NK-92 (cell line): ENCODE measurements at regions not wholly inside any gene's neighbourhood (a gene's known extent, or its start where the extent isn't known, plus 50 kb on each side); places are given as distances from the start of the nearest gene placed in this dataset.
"Not testable (repeated sequence)": the region's sequence is repeated elsewhere in the genome, so short reads cannot be mapped to it uniquely, and the experiment has no call there.

ENCODE experiments used
- DNase-seq: peaks from one replicate; lab custom pipeline; 2025; ENCODE audit not compliant: unreplicated experiment; lab: John Stamatoyannopoulos, UW

DNA sequence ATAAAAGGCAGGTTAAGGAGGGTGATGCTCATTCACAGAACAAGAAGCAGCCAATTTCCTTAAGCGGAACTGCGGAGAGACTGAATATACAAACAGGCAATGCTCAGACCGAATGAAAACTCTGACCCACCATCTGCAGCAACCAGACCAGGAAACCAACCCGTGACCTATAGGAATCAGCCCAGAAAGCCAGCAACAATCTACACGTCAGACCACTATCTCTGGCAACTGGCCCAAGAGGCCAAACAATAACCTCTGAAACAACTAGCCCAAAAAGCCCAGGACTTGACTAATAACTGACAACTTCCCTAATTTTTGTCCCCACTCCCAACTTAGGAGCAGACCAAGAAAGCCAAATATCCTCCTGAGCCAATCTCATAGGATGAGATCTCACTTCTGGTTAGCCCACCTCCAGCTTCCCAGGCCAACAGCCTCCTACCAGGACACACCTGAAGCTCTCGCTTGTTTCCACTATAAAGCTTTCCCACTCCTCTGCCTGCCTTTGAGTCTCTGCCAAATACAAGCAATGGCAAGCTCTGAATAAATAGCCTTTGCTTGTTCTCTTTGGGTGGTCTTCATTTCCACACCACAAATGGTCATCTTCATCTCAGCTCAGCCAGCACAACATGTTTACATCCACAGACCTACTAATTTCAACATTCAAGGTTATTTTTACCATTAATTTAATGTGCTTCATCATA is 168.5 kb downstream of the HSD17B3 start:
- DNase-seq, result no peak

DNA sequence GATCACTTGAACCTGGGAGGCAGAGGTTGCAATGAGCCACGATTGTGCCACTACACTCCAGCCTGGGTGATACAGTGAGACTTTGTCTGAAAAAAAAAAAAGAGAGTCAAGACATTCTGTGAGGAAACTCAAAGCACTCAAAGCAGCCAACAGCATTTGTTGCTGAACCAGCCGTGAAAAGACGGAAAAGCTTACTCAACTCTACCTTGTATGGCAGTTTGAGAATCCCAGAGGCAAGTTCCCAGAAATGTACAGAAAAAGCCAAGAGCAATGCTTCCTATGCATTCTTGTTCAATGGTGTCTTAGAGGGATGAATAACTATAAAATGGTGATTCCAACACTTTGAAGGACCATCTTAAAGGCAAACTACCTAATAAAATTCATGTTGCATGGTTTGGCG is 170.2 kb downstream of the HSD17B3 start:
- no peak for DNase-seq

GRCh38 chr9:96130970-96131369 is 171.0 kb downstream of the HSD17B3 start:
- no peak for DNase-seq

DNA sequence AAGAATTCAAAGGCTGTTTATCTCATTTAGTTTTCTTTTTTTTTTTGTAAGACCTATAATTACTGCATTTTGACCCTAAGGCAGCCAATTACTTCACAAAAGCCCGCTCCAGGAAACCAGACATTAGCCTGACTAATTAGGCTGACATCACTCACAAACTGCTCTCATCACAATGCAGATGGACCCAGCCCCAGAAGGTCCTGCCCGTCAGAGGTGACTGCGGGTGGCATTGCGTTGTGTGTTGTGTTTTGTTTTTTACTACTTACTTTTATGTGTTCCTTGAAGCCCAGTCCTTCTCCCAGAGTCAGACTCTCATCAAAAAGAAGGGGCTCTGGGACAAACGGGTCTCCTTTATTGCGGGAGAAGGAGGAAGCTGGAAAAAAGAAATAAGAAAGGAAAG is 172.2 kb downstream of the HSD17B3 start:
- DNase-seq, result no peak

DNA sequence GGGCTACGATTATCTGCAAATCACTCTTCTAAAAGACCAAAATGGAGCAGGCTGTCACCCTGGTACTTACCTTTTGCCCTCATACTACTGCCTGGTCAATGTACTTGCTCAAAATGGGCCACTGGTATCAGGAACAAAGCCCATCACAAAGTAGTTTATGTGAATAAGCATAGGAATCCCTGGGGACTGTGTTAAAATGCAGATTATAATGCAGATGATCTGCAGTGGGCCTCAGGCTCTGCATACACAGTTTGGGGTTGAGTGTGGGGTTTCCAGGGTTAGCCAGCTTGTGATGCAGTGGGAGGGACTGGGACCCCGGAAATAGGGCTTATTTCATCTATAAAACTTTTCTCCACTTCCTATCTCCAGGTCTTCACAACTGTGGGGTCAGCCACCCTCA is 173.1 kb downstream of the HSD17B3 start:
- no peak for DNase-seq

- DNase-seq, result no peak
Measured at GRCh38 chr9:96126321-96126881, 175.6 kb downstream of the HSD17B3 start.

DNA sequence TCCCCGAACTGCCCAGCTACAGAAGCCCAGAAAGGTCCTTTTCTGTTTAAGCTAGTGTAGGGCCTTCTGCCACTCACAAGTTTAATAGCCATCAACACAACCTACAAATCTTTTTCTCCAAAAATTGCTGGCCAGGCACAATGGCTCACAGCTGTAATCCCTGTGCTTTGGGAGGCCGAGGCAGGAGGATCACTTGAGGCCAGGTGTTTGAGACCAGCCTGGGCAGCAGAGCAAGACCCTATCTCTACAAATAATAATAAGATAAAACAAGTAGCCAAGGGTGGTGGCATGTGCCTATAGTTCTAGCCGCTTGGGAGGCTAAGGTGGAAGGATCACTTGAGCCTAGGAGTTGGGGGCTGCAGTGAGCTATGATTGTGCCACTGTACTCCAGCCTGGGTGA is 176.4 kb downstream of the HSD17B3 start:
- DNase-seq, result no peak

DNA sequence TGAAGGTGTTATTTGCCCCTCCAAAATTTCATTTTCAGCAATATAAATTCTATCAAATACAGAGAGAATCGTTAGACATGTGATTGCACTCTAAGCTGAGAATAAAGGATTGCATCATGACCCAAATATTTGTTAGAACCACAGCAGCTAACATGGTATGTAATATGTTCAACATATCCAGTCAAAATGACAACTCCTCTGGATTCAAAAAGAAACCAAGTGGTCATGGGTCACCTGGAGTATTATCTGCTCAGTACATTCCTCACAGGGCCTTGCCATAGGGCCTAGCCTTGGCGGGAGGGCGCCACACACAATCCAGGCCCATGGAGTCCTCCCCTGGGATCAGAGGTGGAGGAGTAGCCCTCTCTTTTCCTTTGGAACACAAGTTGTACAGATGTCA is 179.2 kb downstream of the HSD17B3 start:
- DNase-seq, result no peak

GRCh38 chr9:96122282-96122681 is 179.7 kb downstream of the HSD17B3 start:
- no peak for DNase-seq

GRCh38 chr9:96121136-96121535 is 180.8 kb downstream of the HSD17B3 start:
- no peak for DNase-seq

GRCh38 chr9:96117398-96118080 is 184.4 kb downstream of the HSD17B3 start:
- no peak for DNase-seq

- no peak for DNase-seq
Measured at GRCh38 chr9:96116275-96117064, 185.5 kb downstream of the HSD17B3 start.

GRCh38 chr9:96115836-96116235 is 186.1 kb downstream of the HSD17B3 start:
- no peak for DNase-seq

DNA sequence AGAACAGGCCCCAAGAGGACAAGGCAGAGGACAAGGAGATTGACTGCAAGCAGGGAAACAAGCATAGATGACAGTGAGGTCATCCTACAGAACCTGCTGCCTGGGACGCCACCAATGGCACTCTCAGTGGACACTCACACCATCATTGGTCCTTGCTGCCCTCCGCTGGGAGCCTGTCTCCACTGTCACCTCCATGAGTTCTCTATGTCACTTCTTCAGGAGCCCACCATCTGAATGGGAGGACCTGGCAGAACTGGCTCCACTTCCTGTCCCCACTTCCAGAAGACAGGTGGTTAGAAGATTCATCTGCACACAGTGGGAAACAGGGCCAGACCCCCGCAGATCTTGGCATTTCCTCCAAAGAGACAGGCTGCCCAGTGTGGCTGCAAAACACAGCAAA is 188.9 kb downstream of the HSD17B3 start:
- DNase-seq, result no peak

- DNase-seq, result no peak
Measured at GRCh38 chr9:96109680-96110351, 192.2 kb downstream of the HSD17B3 start.

DNA sequence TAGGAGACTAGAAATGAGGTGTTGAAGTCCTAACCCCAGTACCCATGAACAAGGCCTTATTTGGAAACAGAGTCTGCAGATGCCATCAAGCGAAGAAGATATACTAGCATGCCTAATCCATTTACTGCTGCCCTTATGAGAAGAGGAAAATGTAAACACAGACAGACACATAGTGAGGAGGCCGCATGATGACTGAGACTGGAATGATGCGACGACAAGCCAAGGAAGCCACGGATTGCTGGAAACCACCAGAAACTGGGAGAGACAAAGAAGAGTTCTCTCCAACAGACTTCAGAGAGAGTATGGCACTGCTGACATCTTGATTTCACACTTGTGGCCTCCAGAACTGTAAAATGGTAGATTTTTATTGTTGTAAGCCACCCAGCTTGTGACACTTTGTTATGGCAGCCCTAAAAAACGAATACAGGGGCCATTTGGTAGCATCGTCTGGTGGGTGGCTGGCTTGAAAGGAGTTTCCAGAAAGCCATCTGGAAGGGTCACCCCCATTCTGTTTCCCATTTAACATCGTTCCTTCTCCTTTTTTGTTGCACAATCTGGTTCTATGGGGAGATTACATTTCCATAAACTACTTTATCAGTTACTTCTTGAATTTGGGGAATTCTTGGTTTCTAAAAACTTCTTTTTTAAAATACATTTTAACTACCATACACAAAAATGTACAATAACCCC is 193.1 kb downstream of the HSD17B3 start:
- no peak for DNase-seq

- no peak for DNase-seq
Measured at GRCh38 chr9:96107436-96107835, 194.5 kb downstream of the HSD17B3 start.

GRCh38 chr9:96100385-96101300 is 201.3 kb downstream of the HSD17B3 start:
- no peak for DNase-seq

DNA sequence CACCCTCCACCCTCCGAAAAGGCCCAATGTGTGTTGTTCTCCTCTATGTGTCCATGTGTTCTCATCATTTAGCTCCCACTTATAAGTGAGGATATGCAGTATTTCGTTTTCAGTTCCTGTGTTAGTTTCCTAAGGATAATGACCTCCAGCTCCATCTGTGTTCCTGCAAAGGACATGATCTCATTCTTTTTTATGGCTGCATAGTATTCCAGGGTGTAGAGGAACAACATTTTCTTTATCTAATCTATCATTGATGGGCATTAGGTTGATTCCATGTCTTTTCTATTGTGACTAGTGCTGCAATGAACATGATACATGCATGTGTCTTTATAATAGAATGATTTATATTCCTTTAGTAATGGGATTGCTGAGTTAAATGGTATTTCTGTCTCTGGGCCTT is 211.3 kb downstream of the HSD17B3 start:
- not testable (repeated sequence) for DNase-seq
